IMR-90 (cell line): ENCODE measurements at regions not wholly inside any gene's neighbourhood (a gene's known extent, or its start where the extent isn't known, plus 50 kb on each side); places are given as distances from the start of the nearest gene placed in this dataset.

Experiments used
- CEBPB ChIP-seq: IDR thresholded peaks from 2 replicates; pipeline ENCODE4 v1.6.1; 2012; ENCODE audit warnings: low read depth, low read length, improper control_type of control experiment
- CTCF ChIP-seq: conservative IDR thresholded peaks from 2 replicates; pipeline ENCODE4 v1.5.1; 2012; ENCODE audit warnings: mild to moderate bottlenecking, low read depth, low read length, improper control_type of control experiment
- ELK1 ChIP-seq: fragments of 150-350 bp; IDR thresholded peaks from 2 replicates; pipeline ENCODE4 v1.6.1; 2016; ENCODE audit warnings: low read depth, mild to moderate bottlenecking, low read length, moderate library complexity, borderline replicate concordance
- FOS ChIP-seq: fragments of 150-350 bp; IDR thresholded peaks from 2 replicates; pipeline ENCODE4 v1.6.1; 2016; ENCODE audit warnings: low read depth, low read length
- MAFK ChIP-seq: IDR thresholded peaks from 2 replicates; pipeline ENCODE4 v1.6.1; 2012; ENCODE audit warnings: low read depth, low read length, improper control_type of control experiment
- MAZ ChIP-seq: IDR thresholded peaks from 2 replicates; pipeline ENCODE4 v1.6.1; 2012; ENCODE audit warnings: low read depth, mild to moderate bottlenecking, low read length, improper control_type of control experiment, moderate library complexity, borderline replicate concordance
- POLR2A ChIP-seq: IDR thresholded peaks from 2 replicates; pipeline ENCODE4 v1.6.1; 2012; ENCODE audit warnings: mild to moderate bottlenecking, low read depth, low read length
- RAD21 ChIP-seq: IDR thresholded peaks from 2 replicates; pipeline ENCODE4 v1.6.1; 2012; ENCODE audit warnings: low read length, improper control_type of control experiment

- TF ChIP-seq CTCF (no peak), MAFK (no peak), MAZ (no peak), POLR2A (no peak), RAD21 (no peak), FOS (no peak), CEBPB (no peak), ELK1 (no peak)
Measured at GRCh38 chr10:23529625-23530024, 90.8 kb downstream of the OTUD1 start.
